SK-N-SH treated with all-trans-retinoic acid at 6 μM for 48 hours (cell line): ENCODE measurements at regions not wholly inside any gene's neighbourhood (a gene's known extent, or its start where the extent isn't known, plus 50 kb on each side); places are given as distances from the start of the nearest gene placed in this dataset.
A peak's percentile ranks its signal among the peaks of the same experiment; 100 is the strongest.

Experiments
- ATAC-seq: fragments of 200-7000 bp; cut with Tn5 transposase; 3 replicates; pipeline ENCODE4 v1.9.1; 2020; ENCODE audit warnings: mild to moderate bottlenecking, moderate library complexity
- ARNTL ChIP-seq: fragments of 450-650 bp; formaldehyde crosslinking; IDR thresholded peaks from 2 replicates; pipeline ENCODE4 v1.5.0; 2020; ENCODE audit warnings: low read depth, mild to moderate bottlenecking, moderate library complexity, borderline replicate concordance
- BACH2 ChIP-seq: fragments of 250-450 bp; sonication (Bioruptor Pico); IDR thresholded peaks from 2 replicates; pipeline ENCODE4 v1.9.0; 2021; ENCODE audit warnings: mild to moderate bottlenecking, borderline replicate concordance
- CSDC2 ChIP-seq: fragments of 250-450 bp; sonication (Bioruptor Pico); IDR thresholded peaks from 2 replicates; pipeline ENCODE4 v1.5.0; 2020; ENCODE audit warnings: mild to moderate bottlenecking, moderate library complexity
- CSRNP3 ChIP-seq: fragments of 250-450 bp; sonication (Bioruptor Pico); IDR thresholded peaks from 2 replicates; pipeline ENCODE4 v1.5.1; 2021; ENCODE audit warnings: mild to moderate bottlenecking, moderate library complexity
- GLIS3 ChIP-seq: fragments of 250-450 bp; sonication (Bioruptor Pico); IDR thresholded peaks from 2 replicates; pipeline ENCODE4 v1.5.0; 2020; ENCODE audit warnings: mild to moderate bottlenecking, moderate library complexity
- ISL1 ChIP-seq: fragments of 250-450 bp; sonication (Bioruptor Pico); IDR thresholded peaks from 2 replicates; pipeline ENCODE4 v2.1.2; 2022; ENCODE audit warnings: mild to moderate bottlenecking, moderate library complexity
- OSR1 ChIP-seq: fragments of 250-450 bp; sonication (Bioruptor Pico); IDR thresholded peaks from 2 replicates; pipeline ENCODE4 v1.8.0; 2022; ENCODE audit warnings: moderate library complexity, mild to moderate bottlenecking, inconsistent platforms
- PPARA ChIP-seq: fragments of 250-450 bp; sonication (Bioruptor Pico); IDR thresholded peaks from 2 replicates; pipeline ENCODE4 v1.5.0; 2020; ENCODE audit warnings: mild to moderate bottlenecking, borderline replicate concordance
- RARB ChIP-seq: fragments of 250-450 bp; sonication (Bioruptor Pico); IDR thresholded peaks from 2 replicates; pipeline ENCODE4 v1.8.0; 2021; ENCODE audit warnings: mild to moderate bottlenecking, moderate library complexity
- SNAI2 ChIP-seq: fragments of 250-450 bp; sonication (Bioruptor Pico); IDR thresholded peaks from 2 replicates; pipeline ENCODE4 v1.5.0; 2020; ENCODE audit warnings: mild to moderate bottlenecking, moderate library complexity
- TCF4 ChIP-seq: fragments of 250-450 bp; sonication (Bioruptor Pico); IDR thresholded peaks from 2 replicates; pipeline ENCODE4 v1.8.0; 2021; ENCODE audit warnings: mild to moderate bottlenecking, moderate library complexity, borderline replicate concordance
- TOX ChIP-seq: fragments of 250-450 bp; sonication (Bioruptor Pico); IDR thresholded peaks from 2 replicates; pipeline ENCODE4 v1.8.0; 2021; ENCODE audit warnings: mild to moderate bottlenecking, moderate library complexity, borderline replicate concordance
- ZC3H10 ChIP-seq: fragments of 250-450 bp; sonication (Bioruptor Pico); IDR thresholded peaks from 2 replicates; pipeline ENCODE4 v1.5.1; 2021; ENCODE audit warnings: mild to moderate bottlenecking, moderate library complexity
- ZFP3 ChIP-seq: fragments of 250-450 bp; sonication (Bioruptor Pico); IDR thresholded peaks from 2 replicates; pipeline ENCODE4 v1.5.0; 2020; ENCODE audit warnings: mild to moderate bottlenecking, moderate library complexity
- ZFP30 ChIP-seq: fragments of 450-650 bp; formaldehyde crosslinking; IDR thresholded peaks from 2 replicates; pipeline ENCODE4 v1.5.0; 2022; ENCODE audit warnings: mild to moderate bottlenecking, moderate library complexity
- ZNF565 ChIP-seq: fragments of 450-650 bp; formaldehyde crosslinking; conservative IDR thresholded peaks from 2 replicates; pipeline ENCODE4 v1.5.0; 2020; ENCODE audit warnings: low read depth, mild to moderate bottlenecking, moderate library complexity
- ZNF70 ChIP-seq: fragments of 450-650 bp; formaldehyde crosslinking; IDR thresholded peaks from 2 replicates; pipeline ENCODE4 v1.5.0; 2020; ENCODE audit warnings: mild to moderate bottlenecking, moderate library complexity
- ZNF8 ChIP-seq: fragments of 450-650 bp; formaldehyde crosslinking; IDR thresholded peaks from 2 replicates; pipeline ENCODE4 v1.5.0; 2020; ENCODE audit warnings: mild to moderate bottlenecking, moderate library complexity
- TF ChIP-seq, protein P1 (sequence below): fragments of 250-450 bp; sonication (Bioruptor Pico); IDR thresholded peaks from 2 replicates; pipeline ENCODE4 v1.5.1; 2020; ENCODE audit warnings: low read depth, mild to moderate bottlenecking, moderate library complexity
- TF ChIP-seq, protein P2 (sequence below): fragments of 250-450 bp; sonication (Bioruptor Pico); IDR thresholded peaks from 2 replicates; pipeline ENCODE4 v1.8.0; 2020; ENCODE audit warnings: mild to moderate bottlenecking, moderate library complexity, borderline replicate concordance
- TF ChIP-seq, protein P3 (sequence below): fragments of 250-450 bp; sonication (Bioruptor Pico); IDR thresholded peaks from 2 replicates; pipeline ENCODE4 v1.8.0; 2021; ENCODE audit warnings: low read depth, mild to moderate bottlenecking, moderate library complexity, borderline replicate concordance

- TF ChIP-seq TCF4 (CRISPR knock-in tag) (no peak), CSRNP3 (no peak), ARNTL (CRISPR knock-in tag) (no peak)
- TF ChIP-seq, all 23 proteins: peak for 0
Measured at GRCh38 chr9:74236857-74237256, 260.3 kb upstream of the RORB start (continued).

GRCh38 chr9:74245866-74246497, 251.2 kb upstream of the RORB start:
- TF ChIP-seq ZNF565 = no peak
- TF ChIP-seq RARB (CRISPR knock-in tag) = no peak
- no peak for TF ChIP-seq TCF4 (CRISPR knock-in tag)
- no peak for TF ChIP-seq GLIS3
- no peak for TF ChIP-seq ZNF70 (CRISPR knock-in tag)
- TF ChIP-seq PPARA (CRISPR knock-in tag) = no peak
- TF ChIP-seq, protein P1, sequence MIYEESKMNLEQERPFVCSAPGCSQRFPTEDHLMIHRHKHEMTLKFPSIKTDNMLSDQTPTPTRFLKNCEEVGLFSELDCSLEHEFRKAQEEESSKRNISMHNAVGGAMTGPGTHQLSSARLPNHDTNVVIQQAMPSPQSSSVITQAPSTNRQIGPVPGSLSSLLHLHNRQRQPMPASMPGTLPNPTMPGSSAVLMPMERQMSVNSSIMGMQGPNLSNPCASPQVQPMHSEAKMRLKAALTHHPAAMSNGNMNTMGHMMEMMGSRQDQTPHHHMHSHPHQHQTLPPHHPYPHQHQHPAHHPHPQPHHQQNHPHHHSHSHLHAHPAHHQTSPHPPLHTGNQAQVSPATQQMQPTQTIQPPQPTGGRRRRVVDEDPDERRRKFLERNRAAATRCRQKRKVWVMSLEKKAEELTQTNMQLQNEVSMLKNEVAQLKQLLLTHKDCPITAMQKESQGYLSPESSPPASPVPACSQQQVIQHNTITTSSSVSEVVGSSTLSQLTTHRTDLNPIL (CRISPR knock-in tag) = no peak
- TF ChIP-seq ARNTL (CRISPR knock-in tag) = no peak
- no peak for TF ChIP-seq TOX
- no peak for TF ChIP-seq OSR1 (CRISPR knock-in tag)
- ATAC-seq = no peak

- TF ChIP-seq, protein P1 (CRISPR knock-in tag) = no peak
- peak; percentile 89 for TF ChIP-seq SNAI2
- peak; percentile 76; the same call in 1 of the 2 replicates for TF ChIP-seq CSDC2 (CRISPR knock-in tag)
- peak; percentile 13; the same call in 1 of the 2 replicates for TF ChIP-seq ISL1 (CRISPR knock-in tag)
- no peak for ATAC-seq
Measured at GRCh38 chr9:74255489-74255984, 241.6 kb upstream of the RORB start.

- no peak for ATAC-seq
- TF ChIP-seq ZFP3 (CRISPR knock-in tag) (no peak), CSDC2 (CRISPR knock-in tag) (no peak), ZC3H10 (no peak), ZNF8 (no peak), RARB (CRISPR knock-in tag) (no peak), ZNF70 (CRISPR knock-in tag) (no peak), PPARA (CRISPR knock-in tag) (no peak), CSRNP3 (no peak), SNAI2 (no peak), TOX (no peak), ZFP30 (CRISPR knock-in tag) (no peak), OSR1 (CRISPR knock-in tag) (no peak), GLIS3 (no peak), ARNTL (CRISPR knock-in tag) (no peak), BACH2 (CRISPR knock-in tag) (no peak)
- TF ChIP-seq, protein P2, sequence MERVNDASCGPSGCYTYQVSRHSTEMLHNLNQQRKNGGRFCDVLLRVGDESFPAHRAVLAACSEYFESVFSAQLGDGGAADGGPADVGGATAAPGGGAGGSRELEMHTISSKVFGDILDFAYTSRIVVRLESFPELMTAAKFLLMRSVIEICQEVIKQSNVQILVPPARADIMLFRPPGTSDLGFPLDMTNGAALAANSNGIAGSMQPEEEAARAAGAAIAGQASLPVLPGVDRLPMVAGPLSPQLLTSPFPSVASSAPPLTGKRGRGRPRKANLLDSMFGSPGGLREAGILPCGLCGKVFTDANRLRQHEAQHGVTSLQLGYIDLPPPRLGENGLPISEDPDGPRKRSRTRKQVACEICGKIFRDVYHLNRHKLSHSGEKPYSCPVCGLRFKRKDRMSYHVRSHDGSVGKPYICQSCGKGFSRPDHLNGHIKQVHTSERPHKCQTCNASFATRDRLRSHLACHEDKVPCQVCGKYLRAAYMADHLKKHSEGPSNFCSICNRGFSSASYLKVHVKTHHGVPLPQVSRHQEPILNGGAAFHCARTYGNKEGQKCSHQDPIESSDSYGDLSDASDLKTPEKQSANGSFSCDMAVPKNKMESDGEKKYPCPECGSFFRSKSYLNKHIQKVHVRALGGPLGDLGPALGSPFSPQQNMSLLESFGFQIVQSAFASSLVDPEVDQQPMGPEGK = no peak
- TF ChIP-seq, protein P3, sequence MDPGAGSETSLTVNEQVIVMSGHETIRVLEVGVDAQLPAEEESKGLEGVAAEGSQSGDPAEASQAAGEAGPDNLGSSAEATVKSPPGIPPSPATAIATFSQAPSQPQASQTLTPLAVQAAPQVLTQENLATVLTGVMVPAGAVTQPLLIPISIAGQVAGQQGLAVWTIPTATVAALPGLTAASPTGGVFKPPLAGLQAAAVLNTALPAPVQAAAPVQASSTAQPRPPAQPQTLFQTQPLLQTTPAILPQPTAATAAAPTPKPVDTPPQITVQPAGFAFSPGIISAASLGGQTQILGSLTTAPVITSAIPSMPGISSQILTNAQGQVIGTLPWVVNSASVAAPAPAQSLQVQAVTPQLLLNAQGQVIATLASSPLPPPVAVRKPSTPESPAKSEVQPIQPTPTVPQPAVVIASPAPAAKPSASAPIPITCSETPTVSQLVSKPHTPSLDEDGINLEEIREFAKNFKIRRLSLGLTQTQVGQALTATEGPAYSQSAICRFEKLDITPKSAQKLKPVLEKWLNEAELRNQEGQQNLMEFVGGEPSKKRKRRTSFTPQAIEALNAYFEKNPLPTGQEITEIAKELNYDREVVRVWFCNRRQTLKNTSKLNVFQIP (CRISPR knock-in tag) = no peak
- TF ChIP-seq, all 23 proteins: peak for 0
Measured at GRCh38 chr9:74275872-74276508, 221.1 kb upstream of the RORB start.
